ENCODE measurements at regions not wholly inside any gene's neighbourhood (a gene's known extent, or its start where the extent isn't known, plus 50 kb on each side); places are given as distances from the start of the nearest gene placed in this dataset.

GRCh38 chr11:28770806-28771205 lies 662.6 kb downstream of the METTL15 start:
- DNase-seq: no peak
- Histone ChIP-seq H3K9me3 (ENCODE audit: control extremely low read depth in 1 of 3, control insufficient read depth in 2 of 3, insufficient read depth in 1 of 3, low read length in 2 of 3) (peaks cover 1 to 17% (median 8%) of the 10 kb centered on the region in 3 donors), H4K20me1 (ENCODE audit: control insufficient read depth, insufficient read depth, low read length, poor library complexity, severe bottlenecking) (no peaks in the 10 kb centered on the region), H3K9ac (ENCODE audit: low read length) (no peak overlapping the region), H3K79me2 (ENCODE audit: control insufficient read depth, insufficient read depth, low read length) (no peaks in the 10 kb centered on the region), H3K27me3 (replicated peaks in 1 of 4; ENCODE audit: control extremely low read depth in 1 of 4, control insufficient read depth in 3 of 4, insufficient read depth in 4 of 4, low read length in 3 of 4) (no peaks in the 10 kb centered on the region), H3K4me3 (ENCODE audit: control extremely low read depth in 1 of 5, extremely low read depth in 1 of 5, insufficient read depth in 1 of 5, low read depth in 2 of 5, low read length in 4 of 5) (no peak overlapping the region), H3K36me3 (replicated peaks in 1 of 2; ENCODE audit: control extremely low read depth in 1 of 2, control insufficient read depth in 1 of 2, extremely low read depth in 1 of 2, insufficient read depth in 2 of 2, low read length in 1 of 2) (no peaks in the 10 kb centered on the region), H3K4me1 (ENCODE audit: control insufficient read depth in 2 of 2, insufficient read depth in 2 of 2, low read length in 2 of 2) (no peaks in the 10 kb centered on the region), H2AFZ (ENCODE audit: insufficient read depth, low read depth, low read length, poor library complexity, severe bottlenecking) (no peak overlapping the region), H3K4me2 (replicated peaks; ENCODE audit: low read depth, low read length, poor library complexity, severe bottlenecking) (no peak overlapping the region), H3K27ac (ENCODE audit: low read length in 2 of 2) (no peak overlapping the region)
- TF ChIP-seq EZH2 (IDR thresholded peaks at IDR 0.05; ENCODE audit: borderline replicate concordance, insufficient read depth, low read depth, low read length, poor library complexity, severe bottlenecking): no peak
- TF ChIP-seq, protein P1, sequence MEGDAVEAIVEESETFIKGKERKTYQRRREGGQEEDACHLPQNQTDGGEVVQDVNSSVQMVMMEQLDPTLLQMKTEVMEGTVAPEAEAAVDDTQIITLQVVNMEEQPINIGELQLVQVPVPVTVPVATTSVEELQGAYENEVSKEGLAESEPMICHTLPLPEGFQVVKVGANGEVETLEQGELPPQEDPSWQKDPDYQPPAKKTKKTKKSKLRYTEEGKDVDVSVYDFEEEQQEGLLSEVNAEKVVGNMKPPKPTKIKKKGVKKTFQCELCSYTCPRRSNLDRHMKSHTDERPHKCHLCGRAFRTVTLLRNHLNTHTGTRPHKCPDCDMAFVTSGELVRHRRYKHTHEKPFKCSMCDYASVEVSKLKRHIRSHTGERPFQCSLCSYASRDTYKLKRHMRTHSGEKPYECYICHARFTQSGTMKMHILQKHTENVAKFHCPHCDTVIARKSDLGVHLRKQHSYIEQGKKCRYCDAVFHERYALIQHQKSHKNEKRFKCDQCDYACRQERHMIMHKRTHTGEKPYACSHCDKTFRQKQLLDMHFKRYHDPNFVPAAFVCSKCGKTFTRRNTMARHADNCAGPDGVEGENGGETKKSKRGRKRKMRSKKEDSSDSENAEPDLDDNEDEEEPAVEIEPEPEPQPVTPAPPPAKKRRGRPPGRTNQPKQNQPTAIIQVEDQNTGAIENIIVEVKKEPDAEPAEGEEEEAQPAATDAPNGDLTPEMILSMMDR (IDR thresholded peaks at IDR 0.05): no peak
- ATAC-seq (ENCODE audit: low read depth): no peak
- CTCF ChIA-PET: no interaction called here
- no CpG with 5 or more reads among the region's 1 CpG for WGBS (ENCODE audit: insufficient coverage)
- Mint-ChIP-seq H3K4me3 (no peak overlapping the region), H3K27ac (no peak overlapping the region), H3K4me1 (no peaks in the 10 kb centered on the region), H3K9me3 (ENCODE audit: insufficient read depth) (peaks cover 6% of the 10 kb centered on the region), H3K27me3 (no peaks in the 10 kb centered on the region)
- POLR2A ChIA-PET: no interaction called here
- intact Hi-C loops (cut with micrococcal nuclease): no loop called here

DNA sequence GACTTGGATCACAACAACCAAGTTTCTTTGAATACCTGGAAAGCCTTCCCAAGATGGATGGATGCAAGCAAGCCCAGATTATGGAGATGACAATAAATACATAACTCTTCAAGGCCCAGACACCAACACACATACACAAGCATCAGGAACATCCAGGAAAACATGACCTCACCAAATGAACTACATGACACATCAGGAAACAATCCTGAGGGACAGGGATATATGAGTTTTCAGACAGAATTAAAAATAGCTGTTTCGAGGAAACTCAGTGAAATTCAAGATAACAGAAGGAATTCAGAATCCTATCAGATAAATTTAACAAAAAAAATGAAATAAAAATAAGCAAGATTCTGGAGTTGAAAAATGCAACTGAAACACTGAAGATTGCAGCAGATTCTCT lies 659.4 kb downstream of the METTL15 start:
- no peaks in the 10 kb centered on the region for H3K4me1 Mint-ChIP-seq
- no CpG with 5 or more reads among the region's 1 CpG for WGBS (ENCODE audit: insufficient coverage)
- H3K4me1 ChIP-seq (ENCODE audit: control insufficient read depth in 2 of 2, insufficient read depth in 2 of 2, low read length in 2 of 2): no peaks in the 10 kb centered on the region
- CTCF ChIA-PET: no interaction called here
- H4K20me1 ChIP-seq (ENCODE audit: control insufficient read depth, insufficient read depth, low read length, poor library complexity, severe bottlenecking): no peaks in the 10 kb centered on the region
- no peak overlapping the region for H3K4me3 Mint-ChIP-seq
- H2AFZ ChIP-seq (ENCODE audit: insufficient read depth, low read depth, low read length, poor library complexity, severe bottlenecking): no peak overlapping the region
- no peak overlapping the region for H3K27ac Mint-ChIP-seq
- no peaks in the 10 kb centered on the region for H3K27me3 ChIP-seq (replicated peaks in 1 of 4; ENCODE audit: control extremely low read depth in 1 of 4, control insufficient read depth in 3 of 4, insufficient read depth in 4 of 4, low read length in 3 of 4)
- H3K9ac ChIP-seq (ENCODE audit: low read length): no peak overlapping the region
- H3K27ac ChIP-seq (ENCODE audit: low read length in 2 of 2): no peak overlapping the region
- H3K9me3 Mint-ChIP-seq (ENCODE audit: insufficient read depth): no peaks in the 10 kb centered on the region
- no peaks in the 10 kb centered on the region for H3K27me3 Mint-ChIP-seq
- H3K4me2 ChIP-seq (replicated peaks; ENCODE audit: low read depth, low read length, poor library complexity, severe bottlenecking): no peak overlapping the region
- H3K79me2 ChIP-seq (ENCODE audit: control insufficient read depth, insufficient read depth, low read length): no peaks in the 10 kb centered on the region
- ATAC-seq (ENCODE audit: low read depth) (no peak), DNase-seq (no peak)
- POLR2A ChIA-PET: no interaction called here
- H3K4me3 ChIP-seq (ENCODE audit: control extremely low read depth in 1 of 5, extremely low read depth in 1 of 5, insufficient read depth in 1 of 5, low read depth in 2 of 5, low read length in 4 of 5): no peak overlapping the region
- TF ChIP-seq, protein P1 (IDR thresholded peaks at IDR 0.05): no peak
- no peak for TF ChIP-seq EZH2 (IDR thresholded peaks at IDR 0.05; ENCODE audit: borderline replicate concordance, insufficient read depth, low read depth, low read length, poor library complexity, severe bottlenecking)
- H3K36me3 ChIP-seq (replicated peaks in 1 of 2; ENCODE audit: control extremely low read depth in 1 of 2, control insufficient read depth in 1 of 2, extremely low read depth in 1 of 2, insufficient read depth in 2 of 2, low read length in 1 of 2): no peaks in the 10 kb centered on the region
- H3K9me3 ChIP-seq (ENCODE audit: control extremely low read depth in 1 of 3, control insufficient read depth in 2 of 3, insufficient read depth in 1 of 3, low read length in 2 of 3): peaks cover 1 to 13% (median 4%) of the 10 kb centered on the region in 3 donors
- intact Hi-C loops (cut with micrococcal nuclease): no loop called here

Data from B cell (primary cell).